Activated CD8-positive, alpha-beta T cell treated with anti-CD3 and anti-CD28 coated beads, Interleukin-2, amount 10 ng/mL, durations not matched to agents 7 days and 5 days (primary cell): ENCODE measurements at regions not wholly inside any gene's neighbourhood (a gene's known extent, or its start where the extent isn't known, plus 50 kb on each side); places are given as distances from the start of the nearest gene placed in this dataset.

Experiments used
- ATAC-seq: fragments of 150-1000 bp; cut with Tn5 transposase; one replicate; pipeline ENCODE4 v1.10.0; 2021; ENCODE audit warnings: moderate library complexity
- CTCF ChIA-PET: fragments of 350-600 bp; sonication (Branson Sonifier 250); formaldehyde crosslinking; loops from one replicate; lab custom pipeline; 2021; ENCODE audit warnings: antibody characterized with exemption; lab: Charles Lee
- POLR2A ChIA-PET: fragments of 350-600 bp; sonication (Branson Sonifier 250); formaldehyde crosslinking; loops from one replicate; lab custom pipeline; 2021; ENCODE audit warnings: antibody characterized with exemption; lab: Charles Lee
- DNase-seq: peaks from one replicate; pipeline ENCODE4 v3.0.0-alpha.2; 2020
- H3K27ac Mint-ChIP-seq: one replicate; pipeline ENCODE4 v1.8.0; 2021; ENCODE audit warnings: mild to moderate bottlenecking, mixed read lengths
- H3K27me3 Mint-ChIP-seq: one replicate; pipeline ENCODE4 v1.8.0; 2021; ENCODE audit warnings: low read depth, mixed read lengths
- H3K36me3 Mint-ChIP-seq: one replicate; pipeline ENCODE4 v1.8.0; 2021; ENCODE audit warnings: low read depth, mixed read lengths
- H3K4me1 Mint-ChIP-seq: one replicate; pipeline ENCODE4 v1.8.0; 2021; ENCODE audit warnings: low read depth, mixed read lengths
- H3K4me3 Mint-ChIP-seq: one replicate; pipeline ENCODE4 v1.8.0; 2021; ENCODE audit warnings: mild to moderate bottlenecking, mixed read lengths
- H3K9me3 Mint-ChIP-seq: one replicate; pipeline ENCODE4 v1.8.0; 2022; ENCODE audit warnings: mixed read lengths; ENCODE audit not compliant: insufficient read depth

DNA sequence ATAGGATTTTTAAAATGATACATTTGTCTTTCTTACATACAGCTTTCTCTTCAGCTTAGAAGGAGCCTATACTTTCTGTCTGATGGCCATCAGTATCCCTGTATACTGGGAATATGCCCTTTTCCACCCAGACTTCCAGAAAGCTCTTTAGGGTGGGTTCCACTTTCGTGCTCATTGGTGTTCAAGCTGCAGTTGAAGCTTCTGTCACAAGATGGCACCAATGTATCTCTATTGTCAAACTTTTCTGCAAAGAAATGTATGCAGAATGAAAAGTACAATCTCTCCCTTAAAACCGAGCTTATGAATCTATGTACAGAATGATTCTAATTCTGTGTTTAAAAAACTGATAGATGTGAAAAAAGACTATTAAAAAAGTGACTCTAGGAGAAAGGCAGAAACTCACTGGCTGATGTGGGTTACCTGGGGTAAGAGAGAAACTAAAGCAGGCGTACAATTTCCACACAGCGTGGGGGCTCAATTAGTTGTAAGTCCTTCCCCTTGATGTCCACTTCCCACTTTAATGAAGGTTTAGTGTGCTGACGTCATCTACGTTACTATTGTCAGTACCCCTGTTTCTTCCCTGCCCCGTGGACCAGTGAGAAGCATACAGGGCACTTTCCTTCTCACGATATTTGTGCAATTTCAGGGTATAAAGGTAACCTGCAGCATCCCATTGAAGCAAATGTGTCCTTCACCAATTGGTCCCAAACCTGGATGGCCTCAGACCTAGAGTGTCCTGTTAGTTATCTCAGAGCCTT is 57.3 kb upstream of the TCEAL2 start:
- no peak overlapping the region for H3K27ac Mint-ChIP-seq
- DNase-seq (peak; percentile 21), ATAC-seq (no peak)
- CTCF ChIA-PET = interaction anchor here (0.9 to 1.3 kb wide), 5 partner anchors 10 to 833 kb away, joined by 3 to 6 read pairs (median 4); no protein-coding TSS in a partner anchor
- no peaks in the 10 kb centered on the region for H3K27me3 Mint-ChIP-seq
- H3K4me1 Mint-ChIP-seq = no peaks in the 10 kb centered on the region
- peaks cover 3% of the 10 kb centered on the region for H3K9me3 Mint-ChIP-seq
- no peaks in the 10 kb centered on the region for H3K36me3 Mint-ChIP-seq
- no peak overlapping the region for H3K4me3 Mint-ChIP-seq
- POLR2A ChIA-PET = no interaction called here

DNA sequence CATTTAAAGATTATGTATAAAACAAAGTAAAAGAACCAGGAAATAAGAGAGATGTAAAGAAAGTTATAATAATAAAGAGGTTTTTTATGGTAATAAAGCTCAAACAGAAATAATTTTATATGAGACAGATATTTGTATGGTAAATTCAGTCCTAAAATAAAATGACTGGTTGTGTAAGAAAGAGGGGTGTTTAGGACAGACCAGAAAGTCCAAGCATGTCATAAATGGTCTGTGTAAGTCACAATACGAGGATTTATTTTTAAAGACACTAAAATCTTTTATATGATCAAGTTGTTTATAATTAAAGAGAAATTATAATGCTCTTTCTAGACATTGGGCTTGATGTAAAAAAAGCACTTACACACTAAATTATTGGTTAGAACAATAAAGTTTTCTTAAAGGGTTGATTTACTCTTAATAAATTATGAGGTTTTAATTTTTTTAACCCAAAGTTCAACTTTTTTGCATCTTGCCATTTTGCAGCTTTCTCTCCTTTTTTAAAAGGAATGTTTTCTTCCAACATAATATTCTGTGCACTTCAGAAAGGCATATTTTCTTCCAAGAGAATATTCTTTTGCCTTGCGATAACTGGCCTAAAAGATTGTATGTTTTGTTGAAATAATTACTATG is 61.9 kb upstream of the TCEAL2 start:
- Mint-ChIP-seq H3K36me3 (no peaks in the 10 kb centered on the region), H3K4me1 (no peaks in the 10 kb centered on the region), H3K27ac (no peak overlapping the region), H3K9me3 (peaks cover 3% of the 10 kb centered on the region), H3K4me3 (no peak overlapping the region), H3K27me3 (no peaks in the 10 kb centered on the region)
- ATAC-seq (no peak), DNase-seq (no peak)
- POLR2A ChIA-PET = no interaction called here
- CTCF ChIA-PET = no interaction called here

DNA sequence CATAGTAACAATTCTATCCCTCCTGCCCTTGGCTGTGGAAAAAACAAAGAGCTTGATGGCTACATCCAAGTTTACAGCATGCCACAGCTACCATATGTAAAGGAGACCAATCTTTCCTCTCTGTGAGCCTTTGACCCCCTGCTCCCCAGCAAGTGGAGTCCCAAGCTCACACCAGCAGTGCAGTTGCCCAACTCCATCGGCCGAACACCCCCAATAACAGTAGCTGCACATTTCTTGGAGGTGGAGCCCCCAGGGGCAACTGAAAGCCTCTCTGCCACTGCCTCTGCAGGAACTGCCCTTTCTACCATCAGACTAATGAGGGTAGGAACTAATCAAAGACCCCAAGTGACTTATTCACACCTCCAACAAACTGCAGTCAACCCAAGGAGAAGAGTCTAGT is 81.0 kb upstream of the TCEAL2 start:
- no peaks in the 10 kb centered on the region for H3K36me3 Mint-ChIP-seq
- POLR2A ChIA-PET = no interaction called here

DNA sequence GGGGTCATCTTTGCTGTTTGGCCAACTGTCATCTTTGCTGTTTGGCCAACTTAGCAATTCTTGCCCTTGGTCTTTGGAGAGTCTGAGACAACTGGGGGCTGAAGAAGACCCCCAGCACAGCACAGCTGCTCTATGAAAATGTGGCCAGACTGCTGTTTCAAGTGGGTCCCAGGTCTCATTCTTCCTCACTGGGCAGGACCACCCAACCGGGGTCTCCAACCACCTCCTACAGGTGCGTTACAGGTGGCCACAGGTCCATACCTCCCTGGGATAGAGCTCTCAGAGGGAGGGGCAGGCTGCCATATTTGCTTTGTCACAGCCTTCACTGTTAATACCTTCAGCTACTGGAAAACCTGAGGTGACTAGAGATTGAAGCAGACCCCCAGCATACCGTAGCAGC is 82.1 kb upstream of the TCEAL2 start:
- DNase-seq = no peak
- Mint-ChIP-seq H3K27me3 (no peaks in the 10 kb centered on the region), H3K36me3 (no peaks in the 10 kb centered on the region), H3K4me1 (no peaks in the 10 kb centered on the region), H3K4me3 (no peak overlapping the region), H3K27ac (no peak overlapping the region), H3K9me3 (no peaks in the 10 kb centered on the region)
- no peak for ATAC-seq
- CTCF ChIA-PET = no interaction called here
- POLR2A ChIA-PET = no interaction called here

More for the DNA sequence above, 81.0 kb upstream of the TCEAL2 start:
- CTCF ChIA-PET = no interaction called here
- Mint-ChIP-seq H3K27me3 (no peaks in the 10 kb centered on the region), H3K4me3 (no peak overlapping the region), H3K9me3 (no peaks in the 10 kb centered on the region), H3K27ac (no peak overlapping the region), H3K4me1 (no peaks in the 10 kb centered on the region)
- DNase-seq (no peak), ATAC-seq (no peak)

DNA sequence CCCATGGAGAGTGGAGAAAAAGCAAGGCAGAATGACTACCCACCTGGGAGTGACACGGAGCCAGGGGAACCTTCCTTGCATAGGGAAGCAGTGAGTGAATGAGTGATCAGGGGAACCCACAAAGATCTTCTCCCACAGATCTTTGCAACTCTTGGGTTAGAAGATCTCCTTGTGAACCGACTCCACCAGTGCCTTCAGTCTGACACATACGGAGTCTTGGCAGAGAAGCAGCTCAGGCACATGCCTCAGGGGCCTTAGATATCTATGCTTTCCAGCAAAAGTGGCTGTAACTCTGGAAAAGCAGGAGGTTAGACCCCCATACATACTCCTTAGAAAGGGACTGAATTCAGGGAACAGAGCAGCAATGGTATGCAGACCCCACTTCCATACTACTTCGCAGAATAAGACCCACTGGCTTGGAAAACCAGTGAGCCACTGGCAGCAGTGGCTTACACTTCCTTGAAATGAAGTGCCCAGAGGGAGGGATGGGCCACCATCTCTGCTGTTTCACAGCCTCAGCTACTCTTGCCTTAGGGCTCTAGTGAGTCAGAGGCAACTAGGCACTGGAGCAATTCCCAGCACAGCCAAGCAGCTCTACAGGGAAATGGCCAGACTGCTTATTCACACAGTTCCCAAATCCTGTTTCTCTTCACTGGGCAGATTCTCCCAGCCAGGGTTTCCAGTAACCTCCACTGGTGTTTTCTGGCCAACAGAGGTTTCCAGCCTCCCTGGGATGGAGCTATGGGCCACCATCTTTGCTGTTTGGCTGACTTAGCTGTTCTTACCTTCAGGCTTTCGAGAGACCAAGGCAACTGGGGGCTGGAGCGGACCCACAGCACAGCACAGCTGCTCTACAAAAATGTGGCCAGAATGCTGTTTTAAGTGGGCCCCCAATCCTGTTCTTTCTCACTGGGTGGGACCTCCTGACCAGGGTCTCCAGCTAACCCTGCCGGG is 82.8 kb upstream of the TCEAL2 start:
- POLR2A ChIA-PET = no interaction called here
- Mint-ChIP-seq H3K9me3 (no peaks in the 10 kb centered on the region), H3K27me3 (no peaks in the 10 kb centered on the region), H3K4me1 (no peaks in the 10 kb centered on the region), H3K36me3 (no peaks in the 10 kb centered on the region), H3K27ac (no peak overlapping the region), H3K4me3 (no peak overlapping the region)
- ATAC-seq = no peak
- CTCF ChIA-PET = no interaction called here
- no peak for DNase-seq

DNA sequence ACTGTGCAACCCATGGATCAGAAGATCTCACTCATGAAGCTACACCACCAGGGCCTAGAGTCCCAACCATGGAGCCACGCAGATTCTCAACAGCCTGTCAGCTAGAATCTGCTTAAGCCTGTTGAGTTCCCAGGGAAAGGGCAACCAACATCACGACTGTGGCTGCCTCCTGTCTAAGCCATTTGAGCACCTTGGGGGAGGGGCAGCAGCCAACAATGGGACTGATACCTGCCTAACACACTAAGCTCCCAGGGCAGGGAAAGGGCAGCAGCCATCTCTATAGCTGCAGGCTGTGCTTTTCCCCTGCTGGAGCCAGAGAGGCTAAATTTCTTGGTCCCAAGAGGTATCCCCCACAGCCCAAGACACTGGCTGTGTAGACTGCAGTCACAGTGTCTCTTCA is 96.5 kb upstream of the TCEAL2 start:
- Mint-ChIP-seq H3K36me3 (no peaks in the 10 kb centered on the region), H3K4me1 (no peaks in the 10 kb centered on the region), H3K27me3 (no peaks in the 10 kb centered on the region), H3K4me3 (no peak overlapping the region), H3K27ac (no peak overlapping the region), H3K9me3 (peaks cover 7% of the 10 kb centered on the region)
- POLR2A ChIA-PET = no interaction called here
- DNase-seq (no peak), ATAC-seq (no peak)
- CTCF ChIA-PET = no interaction called here

DNA sequence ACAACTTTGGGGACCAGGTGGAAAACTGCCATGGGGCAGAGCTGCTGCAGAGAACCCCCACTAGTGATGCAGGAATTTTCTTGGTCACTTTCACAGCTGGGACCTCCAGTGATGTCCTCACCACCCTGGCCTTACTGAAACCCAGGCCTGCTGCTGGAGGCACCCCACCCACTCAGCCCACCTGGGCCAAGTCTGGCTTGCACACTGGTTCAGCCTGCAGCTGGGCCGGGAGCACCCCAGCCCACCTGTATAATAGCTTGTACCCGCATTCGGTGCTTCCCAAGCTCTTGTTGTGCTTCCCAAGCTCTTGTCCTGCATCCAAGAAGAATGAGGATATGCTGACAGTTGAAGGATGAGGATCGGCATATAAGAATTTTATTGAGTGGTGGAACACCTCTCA is 86.4 kb upstream of the ZMAT1 start:
- H3K4me1 Mint-ChIP-seq = no peaks in the 10 kb centered on the region
- no peaks in the 10 kb centered on the region for H3K9me3 Mint-ChIP-seq
- no peak for DNase-seq
- CTCF ChIA-PET = no interaction called here
- no peaks in the 10 kb centered on the region for H3K36me3 Mint-ChIP-seq
- H3K27me3 Mint-ChIP-seq = no peaks in the 10 kb centered on the region
- no peak overlapping the region for H3K4me3 Mint-ChIP-seq
- POLR2A ChIA-PET = no interaction called here
- no peak overlapping the region for H3K27ac Mint-ChIP-seq
- ATAC-seq = no peak

DNA sequence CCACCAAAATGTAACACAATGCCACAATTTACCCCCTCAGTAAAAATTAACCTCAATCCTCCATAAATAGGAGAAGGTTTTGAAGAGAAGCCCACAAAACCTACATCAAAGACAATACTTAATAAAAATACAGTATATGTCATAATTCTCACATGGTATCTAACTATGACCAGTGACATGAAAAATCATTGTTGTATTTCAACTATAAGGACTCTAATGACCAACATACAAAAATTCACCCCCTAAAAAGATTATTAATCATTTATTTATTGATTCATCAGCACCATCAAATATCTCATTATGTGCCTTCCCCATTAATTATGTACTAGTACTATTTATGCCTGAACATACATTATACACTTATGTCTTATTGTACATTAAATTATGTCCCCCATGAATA is 77.1 kb upstream of the ZMAT1 start:
- H3K27ac Mint-ChIP-seq = no peak overlapping the region
- H3K4me3 Mint-ChIP-seq = no peak overlapping the region
- no peaks in the 10 kb centered on the region for H3K27me3 Mint-ChIP-seq
- H3K36me3 Mint-ChIP-seq = no peaks in the 10 kb centered on the region
- CTCF ChIA-PET = no interaction called here
- H3K9me3 Mint-ChIP-seq = no peaks in the 10 kb centered on the region
- no peak for DNase-seq
- H3K4me1 Mint-ChIP-seq = no peaks in the 10 kb centered on the region
- ATAC-seq = no peak
- POLR2A ChIA-PET = no interaction called here

DNA sequence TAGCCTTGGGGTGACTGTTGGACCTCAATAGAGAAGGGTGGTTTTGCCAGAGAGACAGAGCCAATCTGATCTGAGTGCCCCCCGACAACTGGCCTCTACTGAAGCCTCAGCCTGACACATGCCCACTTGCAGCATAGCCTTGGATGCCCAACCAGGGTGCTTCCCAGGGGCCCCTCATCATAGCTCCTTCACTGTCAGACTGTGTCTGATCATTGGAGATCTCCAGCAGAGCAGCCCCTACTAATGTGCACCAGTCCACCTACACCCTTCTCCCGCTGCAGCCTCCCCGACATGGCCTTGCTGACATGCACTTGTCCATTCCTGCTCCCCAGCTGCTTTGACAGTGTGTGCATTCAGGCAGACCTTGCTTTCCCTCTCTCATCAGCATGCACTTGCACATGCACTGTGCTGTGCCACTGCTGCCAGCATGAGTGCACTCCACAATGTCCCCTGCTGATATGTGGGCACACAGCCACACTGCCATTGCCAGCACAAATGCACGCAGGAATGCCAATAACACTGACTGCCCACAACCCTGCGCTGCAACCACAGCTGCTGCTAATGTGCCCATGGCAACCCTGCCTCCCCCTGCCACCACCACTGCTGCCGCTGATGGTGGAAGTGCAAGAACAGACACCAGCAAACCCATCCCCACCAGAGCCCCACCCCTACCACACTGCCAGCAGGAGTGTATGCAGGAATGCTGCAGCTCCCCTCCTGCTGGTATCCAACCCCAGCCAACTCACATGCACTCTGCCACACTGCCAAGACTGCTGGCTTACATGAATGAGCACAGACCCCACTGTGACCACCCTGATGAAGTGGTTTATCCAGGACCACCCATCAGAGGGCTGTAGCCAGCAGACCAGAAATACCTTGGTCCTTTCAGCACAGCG is 68.1 kb upstream of the ZMAT1 start:
- Mint-ChIP-seq H3K4me1 (no peaks in the 10 kb centered on the region), H3K27ac (no peak overlapping the region), H3K27me3 (no peaks in the 10 kb centered on the region), H3K4me3 (no peak overlapping the region), H3K36me3 (no peaks in the 10 kb centered on the region), H3K9me3 (no peaks in the 10 kb centered on the region)
- CTCF ChIA-PET = no interaction called here
- DNase-seq = no peak
- POLR2A ChIA-PET = no interaction called here
- ATAC-seq = no peak

DNA sequence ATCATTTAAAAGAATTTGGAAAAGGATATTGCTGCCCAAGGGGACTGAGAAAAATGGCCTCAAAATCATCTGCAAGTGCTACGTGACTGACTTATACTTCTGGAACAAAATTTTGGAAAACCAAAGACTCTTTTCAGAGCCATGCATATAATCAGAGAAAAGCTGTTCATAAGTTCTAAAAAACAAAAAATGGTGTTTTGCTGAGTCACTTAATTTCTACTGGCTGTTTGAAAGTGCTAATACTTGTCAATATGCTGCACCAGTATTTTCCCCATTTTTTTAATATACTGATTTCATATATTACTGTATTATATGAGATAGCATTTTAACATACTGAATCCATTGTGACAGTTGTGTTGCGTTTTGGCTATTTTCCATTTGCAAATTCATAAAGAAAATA is 61.5 kb upstream of the ZMAT1 start:
- ATAC-seq = no peak
- CTCF ChIA-PET = no interaction called here

DNA sequence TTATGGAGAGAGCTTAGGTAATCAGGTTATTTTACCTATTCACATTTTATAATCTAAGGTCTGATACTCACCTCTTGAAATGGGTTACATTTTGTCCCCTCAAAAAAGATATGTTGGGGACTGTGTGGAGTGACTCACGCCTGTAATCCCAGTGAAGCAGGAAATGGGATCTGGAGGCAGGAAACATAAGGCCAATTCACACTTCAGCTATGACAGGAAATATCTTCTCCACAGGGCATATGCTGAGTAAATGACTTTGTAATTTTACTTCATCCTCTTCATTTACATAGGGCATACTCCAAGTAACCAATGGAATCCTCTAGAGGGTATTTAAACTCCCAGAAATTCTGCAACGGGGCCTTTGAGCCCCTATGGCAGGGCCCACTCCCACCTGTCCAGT is 54.8 kb upstream of the ZMAT1 start:
- Mint-ChIP-seq H3K4me1 (no peaks in the 10 kb centered on the region), H3K27ac (no peak overlapping the region), H3K27me3 (no peaks in the 10 kb centered on the region), H3K9me3 (no peaks in the 10 kb centered on the region), H3K4me3 (no peak overlapping the region), H3K36me3 (no peaks in the 10 kb centered on the region)
- ATAC-seq (no peak), DNase-seq (no peak)
- ChIA-PET POLR2A (no interaction called here), CTCF (no interaction called here)

More for the DNA sequence above, 61.5 kb upstream of the ZMAT1 start:
- no peak overlapping the region for H3K27ac Mint-ChIP-seq
- no peaks in the 10 kb centered on the region for H3K27me3 Mint-ChIP-seq
- H3K4me1 Mint-ChIP-seq = no peaks in the 10 kb centered on the region
- POLR2A ChIA-PET = no interaction called here
- H3K9me3 Mint-ChIP-seq = no peaks in the 10 kb centered on the region
- no peaks in the 10 kb centered on the region for H3K36me3 Mint-ChIP-seq
- no peak for DNase-seq
- H3K4me3 Mint-ChIP-seq = no peak overlapping the region
